ENCODE measurements at regions not wholly inside any gene's neighbourhood (a gene's known extent, or its start where the extent isn't known, plus 50 kb on each side); places are given as distances from the start of the nearest gene placed in this dataset.

DNA sequence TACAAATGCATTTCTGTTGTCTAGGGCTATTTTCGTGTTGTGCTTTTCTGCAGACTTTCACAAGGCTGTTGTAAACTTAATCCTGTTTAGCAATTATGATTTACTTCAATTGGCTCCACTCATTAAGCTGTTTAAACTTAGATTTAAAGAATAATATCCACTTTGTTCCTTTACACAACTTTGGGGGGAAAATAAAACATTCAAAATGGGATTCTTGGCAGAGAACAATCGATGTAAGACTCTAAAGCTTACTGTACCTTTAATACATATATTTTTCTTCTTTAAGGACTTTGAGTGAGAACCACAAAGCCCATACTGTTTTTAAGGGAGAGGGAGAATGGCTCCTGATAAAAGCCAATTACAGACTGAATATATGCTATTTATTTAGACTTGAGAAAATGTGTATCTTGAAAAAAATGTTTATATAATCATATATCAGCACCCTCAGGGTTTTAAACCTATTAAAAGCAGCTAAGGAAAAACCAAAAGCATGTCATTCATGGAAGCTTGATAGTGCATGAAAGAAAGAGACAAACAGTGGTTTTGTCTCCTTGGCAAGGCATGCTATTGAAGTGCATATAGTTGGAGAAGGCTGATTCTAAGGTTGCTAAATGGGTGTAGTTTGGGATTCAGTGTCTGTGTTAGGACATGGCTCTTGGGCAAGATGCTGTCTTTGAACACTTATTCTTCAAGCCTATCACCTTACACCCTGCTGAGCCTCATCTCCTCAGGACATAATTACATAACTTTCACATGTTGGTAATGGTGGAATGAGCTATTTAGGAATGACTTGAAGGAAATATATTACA lies 293.4 kb upstream of the TBC1D5 start:
- H3K9ac ChIP-seq (ENCODE audit: low read length) = no peak overlapping the region
- no peaks in the 10 kb centered on the region for H3K4me1 ChIP-seq (ENCODE audit: control insufficient read depth, insufficient read depth, low read length)
- no peaks in the 10 kb centered on the region for H3K36me3 ChIP-seq (ENCODE audit: control insufficient read depth, insufficient read depth, low read length, severe bottlenecking)
- DNase-seq (ENCODE audit: low read depth) = no peak
- no peaks in the 10 kb centered on the region for H3K27me3 ChIP-seq (replicated peaks; ENCODE audit: control insufficient read depth, insufficient read depth, low read length)
- H3K9me3 ChIP-seq (ENCODE audit: control insufficient read depth, low read length) = no peaks in the 10 kb centered on the region
- no peak overlapping the region for H3K4me3 ChIP-seq (ENCODE audit: low read length)

- Histone ChIP-seq H3K9me3 (ENCODE audit: control insufficient read depth, low read length) (no peaks in the 10 kb centered on the region), H3K4me3 (ENCODE audit: low read length) (no peak overlapping the region), H3K27me3 (replicated peaks; ENCODE audit: control insufficient read depth, insufficient read depth, low read length) (no peaks in the 10 kb centered on the region), H3K9ac (ENCODE audit: low read length) (no peak overlapping the region), H3K36me3 (ENCODE audit: control insufficient read depth, insufficient read depth, low read length, severe bottlenecking) (no peaks in the 10 kb centered on the region), H3K4me1 (ENCODE audit: control insufficient read depth, insufficient read depth, low read length) (no peaks in the 10 kb centered on the region)
- DNase-seq (ENCODE audit: low read depth) = no peak
These were observed 291.2 kb upstream of the TBC1D5 start for GRCh38 chr3:18033581-18034108.

DNA sequence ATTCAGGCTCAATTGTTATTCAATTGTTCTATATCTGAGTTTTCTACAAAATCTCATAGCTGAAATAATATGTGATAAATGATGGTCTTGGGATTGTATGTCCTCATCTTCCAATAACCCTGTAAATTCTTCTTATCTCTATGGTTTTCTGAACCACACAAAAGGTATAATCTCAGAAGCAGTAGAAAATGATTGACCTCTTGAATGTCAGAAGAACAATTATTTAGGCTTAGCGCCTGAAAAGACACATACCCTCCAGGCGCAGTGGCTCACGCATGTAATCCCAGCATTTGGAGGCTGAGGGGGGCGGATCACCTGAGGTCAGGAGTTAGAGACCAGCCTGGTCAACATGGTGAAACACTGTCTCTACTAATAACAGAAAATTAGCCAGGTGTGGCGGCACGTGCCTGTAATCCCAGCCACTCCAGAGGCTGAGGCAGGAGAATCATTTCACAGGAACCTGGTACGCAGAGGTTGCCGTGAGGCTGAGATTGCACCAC lies 288.0 kb upstream of the TBC1D5 start:
- H3K9me3 ChIP-seq (ENCODE audit: control insufficient read depth, low read length) = no peaks in the 10 kb centered on the region
- no peak for DNase-seq (ENCODE audit: low read depth)
- H3K27me3 ChIP-seq (replicated peaks; ENCODE audit: control insufficient read depth, insufficient read depth, low read length) = no peaks in the 10 kb centered on the region
- H3K9ac ChIP-seq (ENCODE audit: low read length) = no peak overlapping the region
- no peaks in the 10 kb centered on the region for H3K36me3 ChIP-seq (ENCODE audit: control insufficient read depth, insufficient read depth, low read length, severe bottlenecking)
- no peaks in the 10 kb centered on the region for H3K4me1 ChIP-seq (ENCODE audit: control insufficient read depth, insufficient read depth, low read length)
- no peak overlapping the region for H3K4me3 ChIP-seq (ENCODE audit: low read length)

DNA sequence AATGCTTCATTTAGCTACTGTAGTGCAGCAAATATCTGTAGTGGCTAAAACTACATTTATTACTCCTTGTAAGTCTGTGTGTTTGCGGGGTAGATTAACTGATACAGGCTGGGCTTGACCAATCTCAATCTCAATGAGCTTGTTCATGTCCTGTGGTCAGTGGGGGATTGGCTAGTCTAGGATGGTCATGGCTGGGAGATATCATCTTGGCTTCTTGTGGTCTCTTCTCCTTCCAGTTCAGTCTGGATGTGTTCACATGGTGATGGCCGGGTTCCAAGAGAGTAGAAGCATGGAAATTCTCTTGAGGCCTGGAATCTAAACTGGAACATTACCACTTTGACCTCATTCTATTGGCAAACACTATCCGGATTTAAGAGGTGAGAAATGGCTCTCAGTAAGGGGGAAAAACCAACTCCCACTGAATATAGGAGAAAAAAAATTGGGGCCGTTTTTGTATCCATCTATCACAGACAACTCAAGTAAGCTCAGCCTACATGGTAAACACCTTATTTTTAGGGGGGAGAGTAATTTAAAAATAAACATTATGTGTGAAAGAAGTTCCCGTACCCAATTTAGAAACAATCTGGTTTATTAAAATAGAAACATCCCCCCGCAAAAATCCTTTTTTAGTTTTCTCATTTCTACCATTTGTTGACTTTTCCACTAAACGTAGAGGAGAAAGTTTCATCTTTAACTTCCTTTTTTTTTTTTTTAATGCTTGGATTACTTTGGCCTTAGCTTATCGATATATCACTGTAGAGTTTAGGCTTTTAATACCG lies 284.9 kb upstream of the TBC1D5 start:
- DNase-seq (ENCODE audit: low read depth) = no peak
- H3K9ac ChIP-seq (ENCODE audit: low read length) = no peak overlapping the region
- H3K27me3 ChIP-seq (replicated peaks; ENCODE audit: control insufficient read depth, insufficient read depth, low read length) = no peaks in the 10 kb centered on the region
- no peaks in the 10 kb centered on the region for H3K4me1 ChIP-seq (ENCODE audit: control insufficient read depth, insufficient read depth, low read length)
- H3K36me3 ChIP-seq (ENCODE audit: control insufficient read depth, insufficient read depth, low read length, severe bottlenecking) = no peaks in the 10 kb centered on the region
- no peaks in the 10 kb centered on the region for H3K9me3 ChIP-seq (ENCODE audit: control insufficient read depth, low read length)
- no peak overlapping the region for H3K4me3 ChIP-seq (ENCODE audit: low read length)

DNA sequence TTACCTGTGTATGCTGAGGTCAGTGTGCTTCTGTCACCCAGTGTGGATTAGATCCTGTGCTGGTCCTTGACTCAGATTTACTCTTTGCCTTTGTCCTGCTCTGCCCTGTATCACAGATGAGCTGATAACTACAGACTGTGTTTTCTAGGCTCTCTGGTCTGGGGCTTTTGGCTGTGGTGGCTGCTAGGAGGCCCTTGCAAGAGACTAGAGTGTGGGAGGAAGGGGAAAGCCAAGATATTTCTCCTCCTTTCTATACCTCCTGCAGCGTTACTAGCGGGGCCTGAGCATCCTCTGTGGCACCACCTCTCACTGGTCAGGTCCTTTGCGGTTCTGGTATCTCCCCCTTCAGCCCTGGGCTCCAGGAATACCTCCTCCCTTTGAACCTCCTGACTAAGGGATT lies 282.3 kb upstream of the TBC1D5 start:
- Histone ChIP-seq H3K4me1 (ENCODE audit: control insufficient read depth, insufficient read depth, low read length) (no peaks in the 10 kb centered on the region), H3K36me3 (ENCODE audit: control insufficient read depth, insufficient read depth, low read length, severe bottlenecking) (no peaks in the 10 kb centered on the region), H3K9me3 (ENCODE audit: control insufficient read depth, low read length) (peaks cover 20% of the 10 kb centered on the region), H3K4me3 (ENCODE audit: low read length) (no peak overlapping the region), H3K9ac (ENCODE audit: low read length) (no peak overlapping the region), H3K27me3 (replicated peaks; ENCODE audit: control insufficient read depth, insufficient read depth, low read length) (no peaks in the 10 kb centered on the region)
- DNase-seq (ENCODE audit: low read depth) = no peak

DNA sequence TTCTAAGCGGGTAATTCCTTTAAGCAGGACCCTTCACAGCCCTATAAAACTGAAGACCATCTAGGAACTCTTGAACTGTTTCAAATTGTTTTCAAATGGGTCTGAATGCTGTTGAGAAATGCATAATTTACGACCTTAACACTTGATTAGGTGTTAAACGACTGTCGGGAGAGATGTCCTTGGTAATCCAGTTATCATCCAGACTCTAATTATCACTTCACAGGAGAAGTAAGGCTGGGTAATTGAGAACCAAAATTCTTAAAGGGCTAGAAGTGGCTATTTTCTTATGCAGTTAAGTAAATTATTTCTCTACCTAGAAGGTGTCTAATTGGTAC lies 276.7 kb upstream of the TBC1D5 start:
- Histone ChIP-seq H3K36me3 (ENCODE audit: control insufficient read depth, insufficient read depth, low read length, severe bottlenecking) (no peaks in the 10 kb centered on the region), H3K9me3 (ENCODE audit: control insufficient read depth, low read length) (peaks cover 24% of the 10 kb centered on the region), H3K27me3 (replicated peaks; ENCODE audit: control insufficient read depth, insufficient read depth, low read length) (no peaks in the 10 kb centered on the region), H3K4me1 (ENCODE audit: control insufficient read depth, insufficient read depth, low read length) (no peaks in the 10 kb centered on the region), H3K9ac (ENCODE audit: low read length) (no peak overlapping the region), H3K4me3 (ENCODE audit: low read length) (no peak overlapping the region)
- DNase-seq (ENCODE audit: low read depth) = no peak

GRCh38 chr3:18018491-18019160 lies 276.2 kb upstream of the TBC1D5 start:
- peak; percentile 9 for DNase-seq (ENCODE audit: low read depth)
- no peak overlapping the region for H3K4me3 ChIP-seq (ENCODE audit: low read length)
- peaks cover 24% of the 10 kb centered on the region for H3K9me3 ChIP-seq (ENCODE audit: control insufficient read depth, low read length)
- H3K36me3 ChIP-seq (ENCODE audit: control insufficient read depth, insufficient read depth, low read length, severe bottlenecking) = no peaks in the 10 kb centered on the region
- no peaks in the 10 kb centered on the region for H3K4me1 ChIP-seq (ENCODE audit: control insufficient read depth, insufficient read depth, low read length)
- H3K27me3 ChIP-seq (replicated peaks; ENCODE audit: control insufficient read depth, insufficient read depth, low read length) = no peaks in the 10 kb centered on the region
- no peak overlapping the region for H3K9ac ChIP-seq (ENCODE audit: low read length)

- no peak overlapping the region for H3K4me3 ChIP-seq (ENCODE audit: low read length)
- H3K9me3 ChIP-seq (ENCODE audit: control insufficient read depth, low read length) = peaks cover 17% of the 10 kb centered on the region
- no peaks in the 10 kb centered on the region for H3K36me3 ChIP-seq (ENCODE audit: control insufficient read depth, insufficient read depth, low read length, severe bottlenecking)
- no peaks in the 10 kb centered on the region for H3K4me1 ChIP-seq (ENCODE audit: control insufficient read depth, insufficient read depth, low read length)
- H3K9ac ChIP-seq (ENCODE audit: low read length) = no peak overlapping the region
- H3K27me3 ChIP-seq (replicated peaks; ENCODE audit: control insufficient read depth, insufficient read depth, low read length) = no peaks in the 10 kb centered on the region
- no peak for DNase-seq (ENCODE audit: low read depth)
These were observed 273.9 kb upstream of the TBC1D5 start for GRCh38 chr3:18016366-18016765.

GRCh38 chr3:18012933-18013332 lies 270.5 kb upstream of the TBC1D5 start:
- no peak overlapping the region for H3K9ac ChIP-seq (ENCODE audit: low read length)
- H3K36me3 ChIP-seq (ENCODE audit: control insufficient read depth, insufficient read depth, low read length, severe bottlenecking) = no peaks in the 10 kb centered on the region
- no peaks in the 10 kb centered on the region for H3K27me3 ChIP-seq (replicated peaks; ENCODE audit: control insufficient read depth, insufficient read depth, low read length)
- H3K4me1 ChIP-seq (ENCODE audit: control insufficient read depth, insufficient read depth, low read length) = peaks cover 18% of the 10 kb centered on the region
- no peak overlapping the region for H3K4me3 ChIP-seq (ENCODE audit: low read length)
- H3K9me3 ChIP-seq (ENCODE audit: control insufficient read depth, low read length) = no peaks in the 10 kb centered on the region
- DNase-seq (ENCODE audit: low read depth) = no peak

- no peak for DNase-seq (ENCODE audit: low read depth)
- H3K4me3 ChIP-seq (ENCODE audit: low read length) = no peak overlapping the region
- H3K27me3 ChIP-seq (replicated peaks; ENCODE audit: control insufficient read depth, insufficient read depth, low read length) = no peaks in the 10 kb centered on the region
- peaks cover 23% of the 10 kb centered on the region for H3K4me1 ChIP-seq (ENCODE audit: control insufficient read depth, insufficient read depth, low read length)
- H3K9ac ChIP-seq (ENCODE audit: low read length) = no peak overlapping the region
- no peaks in the 10 kb centered on the region for H3K9me3 ChIP-seq (ENCODE audit: control insufficient read depth, low read length)
- no peaks in the 10 kb centered on the region for H3K36me3 ChIP-seq (ENCODE audit: control insufficient read depth, insufficient read depth, low read length, severe bottlenecking)
These were observed 270.0 kb upstream of the TBC1D5 start for GRCh38 chr3:18012436-18012835.

GRCh38 chr3:18011387-18011786 lies 269.0 kb upstream of the TBC1D5 start:
- Histone ChIP-seq H3K36me3 (ENCODE audit: control insufficient read depth, insufficient read depth, low read length, severe bottlenecking) (no peaks in the 10 kb centered on the region), H3K9me3 (ENCODE audit: control insufficient read depth, low read length) (no peaks in the 10 kb centered on the region), H3K4me3 (ENCODE audit: low read length) (no peak overlapping the region), H3K9ac (ENCODE audit: low read length) (no peak overlapping the region), H3K4me1 (ENCODE audit: control insufficient read depth, insufficient read depth, low read length) (peaks cover 26% of the 10 kb centered on the region), H3K27me3 (replicated peaks; ENCODE audit: control insufficient read depth, insufficient read depth, low read length) (no peaks in the 10 kb centered on the region)
- DNase-seq (ENCODE audit: low read depth) = no peak

All from adipocyte (in vitro differentiated cells).